Motor neuron (in vitro differentiated cells): ENCODE measurements at regions not wholly inside any gene's neighbourhood (a gene's known extent, or its start where the extent isn't known, plus 50 kb on each side); places are given as distances from the start of the nearest gene placed in this dataset.
"Not testable (repeated sequence)": the region's sequence is repeated elsewhere in the genome, so short reads cannot be mapped to it uniquely, and the experiment has no call there.

ENCODE experiments used
- ATAC-seq, 8 experiments: fragments of 200-7000 bp; cut with Tn5 transposase; replicated peaks in 6 of 8; 2 replicates each; pipeline ENCODE4 v1.8.0; 2021; ENCODE audit warnings: mild to moderate bottlenecking in 8 of 8, moderate library complexity in 8 of 8
- H3K27ac ChIP-seq, 2 donors: fragments of 250-450 bp; sonication (Bioruptor Pico); 2 replicates each; pipeline ENCODE4 v1.9.0; 2021; ENCODE audit warnings: antibody characterized with exemption in 2 of 2, mild to moderate bottlenecking in 2 of 2, moderate library complexity in 1 of 2
- H3K4me1 ChIP-seq, 2 donors: fragments of 250-450 bp; sonication (Bioruptor Pico); replicated peaks in 1 of 2; 2 replicates each; pipeline ENCODE4 v1.6.1; 2021; ENCODE audit warnings: antibody characterized with exemption in 2 of 2, mild to moderate bottlenecking in 2 of 2, moderate library complexity in 1 of 2
- H3K4me3 ChIP-seq, 5 donors: fragments of 250-450 bp; sonication (Bioruptor Pico); 2 replicates each; pipeline ENCODE4 v1.9.0; 2021; ENCODE audit warnings: antibody characterized with exemption in 5 of 5, mild to moderate bottlenecking in 5 of 5, moderate library complexity in 4 of 5
- WGBS, 10 experiments: fragments of 450-650 bp; shearing (Covaris generic); methylation state at CpG; one replicate each; pipeline ENCODE4 v1.0.0; 2022; 5-methylcytosine and 5-hydroxymethylcytosine counted together
- in situ Hi-C, 9 experiments: fragments of 400-800 bp; cut with MboI; loops; one replicate each; pipeline ENCODE4 v1.15.0; 2021; ENCODE audit warnings: low sequenced_read_pairs in 9 of 9, low pct_unique_long_range_greater_than_20kb in 2 of 9; ENCODE audit not compliant: unreplicated experiment in 9 of 9

DNA sequence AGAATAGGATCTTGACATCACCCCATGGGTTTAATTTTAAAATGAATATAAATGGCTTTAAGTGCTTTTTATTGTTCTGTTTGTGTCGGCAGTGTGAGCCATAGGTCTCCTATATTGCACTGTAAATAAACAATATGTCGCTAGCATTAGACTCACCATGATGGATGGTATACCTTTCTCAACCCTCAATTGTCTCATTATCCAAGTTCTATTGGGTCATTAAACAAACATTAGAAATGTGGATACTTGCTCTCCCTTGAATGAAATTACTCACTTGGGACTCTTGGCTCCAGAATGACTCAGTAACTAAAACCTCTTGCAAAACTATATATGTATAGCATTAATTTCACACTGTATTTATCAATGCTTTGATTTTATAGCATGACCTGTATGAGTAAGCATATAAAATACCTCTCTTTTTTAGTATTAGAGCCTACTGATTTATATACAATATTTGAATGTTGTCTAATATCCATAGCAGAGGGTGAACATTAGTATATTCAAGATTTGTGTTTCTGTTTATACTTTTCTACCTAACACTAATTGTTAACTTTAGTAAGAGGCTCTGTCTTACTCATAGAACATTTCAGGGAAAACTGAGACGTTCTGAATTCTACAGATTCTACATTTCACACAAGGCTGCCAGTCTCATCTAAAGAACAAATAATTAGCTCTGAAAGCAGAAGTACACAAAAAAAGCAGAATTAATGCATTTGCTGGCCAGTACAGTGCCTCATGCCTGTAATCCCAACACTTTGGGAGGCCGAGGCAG lies 303.8 kb upstream of the PRR16 start:
- WGBS, 10 experiments: 20 to 86% (median 53%) methylated on average over 2 to 4 of the region's 4 CpGs
- in situ Hi-C loops: no loop called here
- Histone ChIP-seq H3K27ac (no peak overlapping the region), H3K4me3 (no peak overlapping the region), H3K4me1 (peaks cover 8 to 9% of the 10 kb centered on the region in 2 donors)
- peak in 5 of 8 experiments; percentile 98 to 99 (median 98) for ATAC-seq

DNA sequence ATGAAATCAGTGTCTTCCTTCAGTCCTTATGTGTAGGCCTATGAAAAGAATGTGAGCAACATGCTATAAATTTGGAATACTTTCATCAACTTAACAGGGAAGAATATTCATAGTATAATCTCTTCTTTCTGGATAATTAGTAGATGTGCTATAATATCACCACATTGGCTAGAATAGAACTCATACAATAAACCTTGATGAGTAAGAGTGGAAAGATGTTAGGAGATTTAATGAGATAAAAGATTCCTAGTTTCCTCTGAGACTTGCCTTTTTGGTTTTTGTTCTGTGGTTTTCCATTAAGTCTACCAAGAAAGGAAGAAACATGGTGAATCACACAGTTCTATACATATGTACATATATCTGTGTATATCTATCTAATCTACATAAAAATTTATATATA lies 301.8 kb upstream of the PRR16 start:
- Histone ChIP-seq H3K4me1 (peaks cover 8 to 9% of the 10 kb centered on the region in 2 donors), H3K27ac (no peak overlapping the region), H3K4me3 (no peak overlapping the region)
- in situ Hi-C loops: no loop called here
- no peak for ATAC-seq

DNA sequence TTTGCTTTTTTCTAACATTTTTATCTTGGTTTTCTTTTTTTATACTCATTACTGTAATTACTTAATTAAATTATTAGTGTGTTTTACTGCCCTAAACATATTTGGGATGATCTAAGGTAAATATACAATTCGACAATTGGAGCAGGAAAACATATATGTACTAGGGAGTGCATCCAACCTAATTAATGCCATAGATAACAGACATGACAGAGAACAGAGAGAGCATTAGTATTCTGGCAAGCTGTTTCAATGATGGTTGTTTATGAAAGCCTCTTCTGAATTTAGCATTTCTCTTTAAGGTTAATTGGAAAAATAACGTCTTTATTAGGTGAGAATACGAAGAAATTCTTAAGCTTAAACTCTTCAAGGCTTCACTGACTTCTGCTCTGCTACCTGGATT lies 300.1 kb upstream of the PRR16 start:
- no peak for ATAC-seq
- Histone ChIP-seq H3K27ac (no peak overlapping the region), H3K4me1 (peaks cover 8 to 9% of the 10 kb centered on the region in 2 donors), H3K4me3 (no peak overlapping the region)
- in situ Hi-C loops: no loop called here
- WGBS, 10 experiments: 63 to 95% (median 83%) methylated on average over 1 to 3 of the region's 3 CpGs

DNA sequence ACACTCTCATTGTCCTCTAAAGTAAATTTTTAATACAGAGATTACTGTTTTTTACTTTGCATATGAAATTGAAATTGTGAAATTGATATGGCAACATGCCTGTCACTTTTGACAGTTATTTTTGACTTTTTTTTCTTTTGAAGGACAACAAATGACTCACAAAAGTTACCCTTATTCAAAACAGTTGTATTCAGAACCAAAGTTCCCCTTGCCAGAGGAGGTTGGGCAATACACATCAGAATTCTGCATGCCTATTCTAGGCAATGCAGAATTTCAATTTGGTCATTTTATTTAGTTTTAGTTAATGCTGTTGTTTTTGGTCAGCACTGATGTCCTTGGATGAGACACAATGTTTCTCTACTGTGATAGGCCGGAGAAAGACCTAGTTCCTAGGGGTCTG lies 299.1 kb upstream of the PRR16 start:
- no peak overlapping the region for H3K27ac ChIP-seq
- H3K4me3 ChIP-seq: no peak overlapping the region
- H3K4me1 ChIP-seq: peaks cover under 1 to 2% of the 10 kb centered on the region in 2 donors
- in situ Hi-C loops: no loop called here
- WGBS, 10 experiments: 50 to 100% (median 83%) methylated on average over 1 of the region's 1 CpG; no CpG with 5 or more reads in 5 of the 10 experiments
- peak in 2 of 8 experiments; percentile 52 to 82 for ATAC-seq

DNA sequence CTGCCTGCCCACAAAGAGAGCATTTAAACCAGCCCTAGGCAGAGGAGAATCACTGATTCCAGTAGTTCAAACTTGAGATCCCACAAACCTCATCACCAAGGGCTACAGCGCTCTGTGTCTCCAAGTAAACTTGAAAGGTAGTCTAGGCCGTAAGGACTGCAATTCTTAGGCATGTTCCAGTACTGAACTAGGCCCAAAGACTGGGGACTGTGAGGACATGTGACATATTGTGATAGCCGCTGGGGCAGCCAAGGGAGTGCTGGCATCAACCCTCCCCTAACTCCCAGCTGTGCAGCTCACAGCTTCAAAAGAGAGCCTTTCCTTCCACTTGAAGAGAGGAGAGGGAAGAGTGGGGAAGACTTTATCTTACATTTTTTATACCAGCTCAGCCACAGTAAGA lies 291.0 kb upstream of the PRR16 start:
- no peaks in the 10 kb centered on the region for H3K4me1 ChIP-seq
- 50 to 100% (median 83%) methylated on average over 1 to 3 of the region's 3 CpGs; no CpG with 5 or more reads in 7 of the 10 experiments for WGBS, 10 experiments
- in situ Hi-C loops: no loop called here
- H3K4me3 ChIP-seq: no peak overlapping the region
- H3K27ac ChIP-seq: no peak overlapping the region
- no peak for ATAC-seq

DNA sequence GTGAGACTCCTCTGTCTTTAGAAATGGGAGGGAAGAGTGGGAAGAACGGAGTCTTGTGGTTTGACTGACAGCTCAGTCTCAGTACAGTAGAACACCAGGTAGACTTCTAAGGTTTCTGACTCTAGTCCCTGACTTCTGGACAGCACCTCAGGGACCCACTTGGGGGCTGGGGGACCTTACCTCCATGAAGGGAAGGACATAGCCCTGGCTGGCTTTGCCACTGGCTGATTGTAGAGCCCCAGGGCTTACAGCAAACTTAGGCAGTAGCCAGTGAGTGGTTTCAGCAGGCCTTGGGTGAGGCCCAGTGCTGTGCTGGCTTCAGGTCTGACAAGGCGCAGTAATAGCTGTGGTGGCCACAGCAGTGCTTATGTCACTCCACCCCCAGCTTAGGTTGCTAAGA lies 290.0 kb upstream of the PRR16 start:
- in situ Hi-C loops: no loop called here
- H3K4me1 ChIP-seq: no peaks in the 10 kb centered on the region
- no peak overlapping the region for H3K27ac ChIP-seq
- WGBS, 10 experiments: 71 to 100% (median 90%) methylated on average over 1 of the region's 2 CpGs; no CpG with 5 or more reads in 6 of the 10 experiments
- H3K4me3 ChIP-seq: no peak overlapping the region
- no peak for ATAC-seq

DNA sequence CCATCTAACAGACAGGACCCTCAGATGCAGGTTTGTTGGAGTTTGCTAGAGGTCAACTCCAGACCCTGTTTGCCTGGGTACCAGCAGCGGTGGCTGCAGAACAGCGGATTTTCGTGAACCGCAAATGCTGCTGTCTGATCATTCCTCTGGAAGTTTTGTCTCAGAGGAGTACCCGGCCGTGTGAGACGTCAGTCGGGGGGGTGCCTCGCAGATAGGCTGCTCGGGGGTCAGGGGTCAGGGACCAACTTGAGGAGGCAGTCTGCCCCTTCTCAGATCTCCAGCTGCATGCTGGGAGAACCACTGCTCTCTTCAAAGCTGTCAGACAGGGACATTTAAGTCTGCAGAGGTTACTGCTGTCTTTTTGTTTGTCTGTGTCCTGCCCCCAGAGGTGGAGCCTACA lies 282.9 kb upstream of the PRR16 start:
- H3K4me3 ChIP-seq, ATAC-seq, H3K4me1 ChIP-seq, H3K27ac ChIP-seq, in situ Hi-C loops: not testable (repeated sequence)
- 100% methylated on average over 2 of the region's 10 CpGs; no CpG with 5 or more reads in 9 of the 10 experiments for WGBS, 10 experiments

DNA sequence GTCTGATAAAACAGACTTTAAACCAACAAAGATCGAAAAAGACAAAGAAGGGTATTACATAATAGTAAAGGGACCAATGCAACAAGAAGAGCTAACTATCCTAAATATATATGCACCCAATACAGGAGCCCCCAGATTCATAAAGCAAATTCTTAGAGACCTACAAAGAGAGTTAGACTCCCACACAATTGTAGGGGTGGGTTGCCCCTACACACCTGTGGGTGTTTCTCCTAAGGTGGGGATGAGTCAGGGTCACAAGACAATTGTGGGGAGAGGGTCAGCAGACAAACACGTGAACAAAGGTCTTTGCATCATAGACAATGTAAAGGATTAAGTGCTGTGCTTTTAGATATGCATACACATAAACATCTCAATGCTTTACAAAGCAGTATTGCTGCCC lies 269.4 kb upstream of the PRR16 start:
- 33 to 100% (median 95%) methylated on average over 1 to 2 of the region's 2 CpGs; no CpG with 5 or more reads in 2 of the 10 experiments for WGBS, 10 experiments
- H3K4me3 ChIP-seq, ATAC-seq, H3K4me1 ChIP-seq, H3K27ac ChIP-seq, in situ Hi-C loops: not testable (repeated sequence)

DNA sequence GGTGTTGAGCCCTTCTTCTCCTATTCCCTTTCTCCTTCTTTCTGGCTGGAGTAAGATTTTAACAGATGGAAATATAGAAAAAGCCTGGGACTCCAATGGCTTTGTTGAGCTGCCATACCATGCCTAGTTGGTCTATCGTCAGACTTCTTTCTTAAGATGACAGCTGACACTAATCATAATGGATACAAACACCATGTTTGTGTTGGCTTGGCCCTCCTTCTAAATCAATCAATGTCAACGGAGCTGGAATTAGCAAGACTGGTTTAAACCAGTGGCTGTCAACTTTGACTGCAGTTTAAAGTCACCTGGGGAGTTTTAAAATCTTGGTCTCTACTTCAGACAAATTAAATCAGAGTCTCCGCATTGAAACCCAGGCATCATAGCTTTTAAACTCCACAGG lies 264.5 kb upstream of the PRR16 start:
- no peak overlapping the region for H3K27ac ChIP-seq
- 24 to 92% (median 33%) methylated on average over 2 to 3 of the region's 3 CpGs; no CpG with 5 or more reads in 1 of the 10 experiments for WGBS, 10 experiments
- in situ Hi-C loops: no loop called here

DNA sequence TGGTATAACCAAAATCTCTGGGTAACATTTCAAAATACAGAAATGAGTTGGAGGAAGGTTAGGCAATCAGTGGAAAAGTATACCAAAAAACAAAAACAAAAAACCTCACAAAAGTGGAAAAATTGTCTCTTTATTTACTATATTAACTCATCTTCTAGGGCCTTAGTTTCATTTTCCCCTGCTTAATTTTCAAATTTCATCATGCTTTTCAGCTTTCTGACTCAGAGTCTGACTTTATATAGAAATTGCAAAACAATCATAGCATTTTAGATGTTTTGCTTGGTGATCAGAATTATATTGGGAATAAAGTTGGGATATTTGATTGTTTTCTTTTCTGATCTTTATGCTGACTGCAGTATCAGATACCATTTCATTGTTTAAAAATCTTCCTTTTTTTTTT lies 257.0 kb upstream of the PRR16 start:
- in situ Hi-C loops: no loop called here
- ATAC-seq: no peak

More for the DNA sequence above, 264.5 kb upstream of the PRR16 start:
- no peak for ATAC-seq
- Histone ChIP-seq H3K4me3 (no peak overlapping the region), H3K4me1 (no peaks in the 10 kb centered on the region)

DNA sequence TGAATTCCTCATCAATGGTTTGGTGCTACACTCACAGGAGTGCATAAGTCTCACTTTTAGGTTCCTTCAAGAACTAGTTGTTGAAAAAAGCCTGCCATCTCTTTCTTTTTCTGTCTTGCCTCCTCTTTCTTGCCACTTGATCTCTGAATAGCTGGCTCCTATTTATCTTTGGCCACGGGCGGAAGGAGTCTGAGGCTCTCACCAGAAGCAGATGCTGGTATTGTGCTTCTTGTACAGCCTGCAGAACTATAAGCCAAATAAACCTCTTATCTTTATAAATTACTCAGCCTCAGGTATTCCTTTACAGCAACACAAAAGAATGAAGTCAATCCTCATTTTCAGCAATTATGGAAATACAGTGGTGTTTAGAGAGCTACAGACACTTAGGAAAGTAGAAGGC lies 247.1 kb upstream of the PRR16 start:
- Histone ChIP-seq H3K27ac (no peak overlapping the region), H3K4me3 (no peak overlapping the region), H3K4me1 (no peaks in the 10 kb centered on the region)
- in situ Hi-C loops: no loop called here
- 72 to 100% (median 86%) methylated on average over 1 to 2 of the region's 2 CpGs; no CpG with 5 or more reads in 1 of the 10 experiments for WGBS, 10 experiments
- ATAC-seq: no peak

More for the DNA sequence above, 257.0 kb upstream of the PRR16 start:
- no peak overlapping the region for H3K27ac ChIP-seq
- no peaks in the 10 kb centered on the region for H3K4me1 ChIP-seq
- H3K4me3 ChIP-seq: no peak overlapping the region

DNA sequence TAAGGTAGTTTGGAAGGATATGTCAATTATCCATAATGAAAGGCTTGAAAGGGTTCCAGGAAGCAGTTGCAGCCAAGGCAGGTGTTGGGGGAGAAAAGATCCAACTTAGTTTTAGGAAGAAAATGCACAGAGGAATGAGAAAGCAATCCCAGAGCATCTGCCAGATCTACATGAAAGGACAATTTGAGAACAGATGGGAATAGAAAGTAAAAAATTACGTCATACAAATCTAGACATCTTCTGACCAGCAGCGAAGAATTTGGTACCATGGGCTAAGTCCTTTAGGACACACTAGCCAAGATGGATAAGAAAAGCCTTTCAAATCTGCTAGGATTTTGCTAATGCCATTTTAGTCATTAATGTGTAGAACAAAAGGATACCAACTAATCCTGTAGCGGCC lies 244.1 kb upstream of the PRR16 start:
- WGBS, 10 experiments: 68 to 100% (median 94%) methylated on average over 1 to 3 of the region's 3 CpGs; no CpG with 5 or more reads in 3 of the 10 experiments
- ATAC-seq: no peak
- in situ Hi-C loops: no loop called here
- no peak overlapping the region for H3K27ac ChIP-seq
- H3K4me1 ChIP-seq: no peaks in the 10 kb centered on the region
- H3K4me3 ChIP-seq: no peak overlapping the region

DNA sequence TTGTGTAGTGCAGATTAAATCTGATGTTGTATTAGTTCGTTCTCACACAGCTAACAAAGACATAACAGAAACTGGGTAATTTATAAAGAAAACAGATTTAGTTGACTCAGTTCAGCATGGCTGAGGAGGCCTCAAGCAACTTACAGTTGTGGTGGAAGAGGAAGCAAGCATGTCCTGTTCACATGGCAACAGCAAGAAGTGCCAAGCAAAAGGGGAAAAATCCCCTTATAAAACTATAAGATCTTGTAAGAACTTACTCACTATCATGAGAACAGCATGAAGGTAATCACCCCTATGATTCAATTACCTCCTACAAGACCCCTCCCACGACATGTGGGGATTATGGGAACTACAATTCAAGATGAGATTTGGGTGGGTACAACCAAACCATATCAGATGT lies 238.6 kb upstream of the PRR16 start:
- H3K4me3 ChIP-seq: no peak overlapping the region
- H3K4me1 ChIP-seq: no peaks in the 10 kb centered on the region
- in situ Hi-C loops: no loop called here
- WGBS, 10 experiments: 23 to 71% (median 50%) methylated on average over 1 to 2 of the region's 2 CpGs; no CpG with 5 or more reads in 3 of the 10 experiments
- ATAC-seq: no peak
- no peak overlapping the region for H3K27ac ChIP-seq
